Left renal pelvis (tissue), 4 donors: ENCODE measurements at regions not wholly inside any gene's neighbourhood (a gene's known extent, or its start where the extent isn't known, plus 50 kb on each side); places are given as distances from the start of the nearest gene placed in this dataset.

Experiments
- DNase-seq, 4 donors: peaks; one replicate each; pipeline ENCODE4 v3.0.0-alpha.2; 2013; ENCODE audit warnings: low read depth in 4 of 4, low spot score in 3 of 4

- DNase-seq: no peak
Observed at GRCh38 chr7:34453150-34453549, 204.9 kb upstream of the NPSR1 start.

- no peak for DNase-seq
Observed at GRCh38 chr7:34454381-34454780, 203.6 kb upstream of the NPSR1 start.

- no peak for DNase-seq
Observed at GRCh38 chr7:34457329-34457728, 200.7 kb upstream of the NPSR1 start.

- DNase-seq: no peak
Observed at GRCh38 chr7:34463830-34464229, 194.2 kb upstream of the NPSR1 start.

GRCh38 chr7:34471844-34472243 lies 186.2 kb upstream of the NPSR1 start:
- DNase-seq: no peak

- DNase-seq: no peak
Observed at GRCh38 chr7:34486371-34486770, 171.6 kb upstream of the NPSR1 start.

DNA sequence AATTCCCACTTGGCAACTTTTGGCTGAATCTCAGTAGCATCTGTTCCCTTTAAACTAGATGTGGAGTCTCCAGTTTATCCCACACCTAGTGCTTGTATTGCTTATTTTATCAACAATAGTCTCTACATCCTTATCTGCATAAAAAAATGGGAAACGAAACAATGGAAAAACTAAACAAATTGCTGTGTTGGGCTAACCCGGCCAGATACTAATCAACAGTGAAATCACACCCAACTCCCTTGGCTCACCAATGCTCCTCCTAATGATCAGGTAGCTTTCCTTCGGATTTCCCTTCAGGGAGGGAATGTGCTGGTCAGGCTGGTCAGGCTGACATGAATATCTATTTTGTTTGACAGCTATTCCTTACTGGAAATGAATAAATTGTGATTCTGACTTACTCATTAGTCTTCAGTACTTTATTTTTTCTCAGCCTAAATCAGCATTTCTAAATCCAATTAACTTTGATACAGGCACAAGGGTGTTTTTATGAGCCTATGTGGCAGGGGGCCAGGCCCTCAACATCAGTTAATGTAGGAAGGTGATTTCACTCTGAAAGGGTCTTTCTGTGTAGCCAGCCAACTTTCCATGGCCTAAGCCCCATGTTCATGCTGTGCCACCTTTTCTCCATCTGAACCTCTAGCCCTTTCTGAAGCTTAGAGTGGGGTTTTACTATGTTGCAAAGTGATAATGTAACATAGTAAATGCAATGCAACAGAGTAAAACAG lies 170.5 kb upstream of the NPSR1 start:
- DNase-seq: no peak

GRCh38 chr7:34488766-34489165 lies 169.3 kb upstream of the NPSR1 start:
- no peak for DNase-seq

DNA sequence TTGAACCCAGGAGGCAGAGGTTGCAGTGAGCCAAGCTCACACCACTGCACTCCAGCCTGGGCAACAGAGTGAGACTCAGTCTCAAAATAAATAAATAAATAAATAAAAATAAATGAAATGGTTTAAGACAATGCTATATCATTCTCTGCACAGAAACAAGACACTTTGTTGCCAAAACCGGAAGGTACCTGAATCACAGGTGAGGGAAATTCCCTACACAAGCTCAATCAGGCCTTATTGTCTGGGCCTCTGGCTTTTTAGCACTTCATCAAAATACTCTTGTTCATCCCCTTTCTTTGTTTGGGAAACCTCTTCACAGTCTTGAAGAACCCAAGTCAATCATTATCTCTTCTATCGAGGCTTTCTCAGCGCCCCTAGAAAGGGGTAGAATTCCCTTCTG lies 166.1 kb upstream of the NPSR1 start:
- no peak for DNase-seq

DNA sequence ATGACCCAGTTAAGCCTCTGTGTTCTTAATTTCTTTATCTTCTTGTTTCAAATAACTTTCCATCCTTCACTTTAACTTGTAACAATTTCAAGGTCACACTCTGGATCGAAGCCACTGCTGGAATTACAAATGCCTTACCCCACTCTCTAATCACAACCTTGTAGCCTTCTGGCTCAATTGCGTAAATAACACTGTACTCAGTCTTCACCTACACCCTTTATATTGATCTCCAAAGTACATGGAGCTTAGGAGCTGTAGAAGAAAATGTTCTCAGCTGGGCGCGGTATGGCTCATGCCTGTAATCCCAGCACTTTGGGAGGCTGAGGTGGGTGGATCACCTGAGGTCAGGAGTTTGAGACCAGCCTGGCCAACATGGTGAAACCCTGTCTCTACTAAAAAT lies 164.3 kb upstream of the NPSR1 start:
- no peak for DNase-seq

DNA sequence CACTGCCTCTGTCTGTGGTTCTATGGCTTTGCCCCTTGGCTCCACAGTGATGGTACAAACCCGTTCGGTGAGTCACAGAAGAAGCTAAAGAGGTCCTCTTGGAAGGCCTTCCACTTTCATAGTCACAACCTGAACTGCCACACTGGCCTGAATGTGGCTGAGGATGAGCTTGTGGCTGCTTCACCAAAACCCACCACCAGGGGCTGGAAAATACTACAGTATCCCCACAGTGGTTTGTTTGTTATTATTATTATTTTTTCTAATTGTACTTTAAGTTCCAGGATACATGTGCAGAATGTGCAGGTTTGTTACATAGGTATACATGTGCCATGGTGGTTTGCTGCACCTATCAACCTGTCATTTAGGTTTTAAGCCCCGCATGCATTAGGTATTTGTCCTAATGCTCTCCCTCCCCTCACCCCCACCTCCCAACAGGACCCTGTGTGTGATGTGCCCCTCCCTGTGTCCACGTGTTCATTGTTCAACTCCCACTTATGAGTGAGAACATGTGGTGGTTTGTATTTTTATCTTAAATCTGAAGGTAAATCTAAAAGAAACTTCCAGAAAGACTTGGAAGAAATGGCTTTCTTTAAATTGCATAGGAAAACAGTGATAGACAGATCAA lies 160.8 kb upstream of the NPSR1 start:
- no peak for DNase-seq

GRCh38 chr7:34501156-34501555 lies 156.9 kb upstream of the NPSR1 start:
- no peak for DNase-seq

- DNase-seq: no peak
Observed at GRCh38 chr7:34507191-34507590, 150.8 kb upstream of the NPSR1 start.

- no peak for DNase-seq
Observed at GRCh38 chr7:34523226-34523918, 134.6 kb upstream of the NPSR1 start.

- no peak for DNase-seq
Observed at GRCh38 chr7:34530259-34530658, 127.8 kb upstream of the NPSR1 start.

DNA sequence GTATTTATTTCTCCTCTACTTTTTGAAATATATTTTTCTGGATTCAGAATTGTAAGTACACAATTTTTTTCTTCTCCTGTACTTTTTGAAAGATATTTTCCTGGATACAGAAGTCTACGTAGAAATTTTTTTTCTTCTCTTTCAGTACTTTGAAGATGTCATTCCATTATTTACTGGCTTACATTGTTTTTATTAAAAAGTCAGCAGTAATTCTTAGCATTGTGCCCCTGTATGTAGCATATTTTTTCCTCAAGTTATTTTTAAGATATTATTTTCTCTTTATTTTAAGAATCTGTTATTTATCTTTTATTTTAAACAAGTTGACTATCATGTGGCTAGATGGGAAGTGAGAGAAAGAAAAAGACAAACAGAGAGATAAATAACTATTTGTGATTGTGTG lies 119.0 kb upstream of the NPSR1 start:
- DNase-seq: no peak

- DNase-seq: no peak
Observed at GRCh38 chr7:34544621-34545020, 113.4 kb upstream of the NPSR1 start.

- DNase-seq: no peak
Observed at GRCh38 chr7:34550996-34551395, 107.0 kb upstream of the NPSR1 start.

DNA sequence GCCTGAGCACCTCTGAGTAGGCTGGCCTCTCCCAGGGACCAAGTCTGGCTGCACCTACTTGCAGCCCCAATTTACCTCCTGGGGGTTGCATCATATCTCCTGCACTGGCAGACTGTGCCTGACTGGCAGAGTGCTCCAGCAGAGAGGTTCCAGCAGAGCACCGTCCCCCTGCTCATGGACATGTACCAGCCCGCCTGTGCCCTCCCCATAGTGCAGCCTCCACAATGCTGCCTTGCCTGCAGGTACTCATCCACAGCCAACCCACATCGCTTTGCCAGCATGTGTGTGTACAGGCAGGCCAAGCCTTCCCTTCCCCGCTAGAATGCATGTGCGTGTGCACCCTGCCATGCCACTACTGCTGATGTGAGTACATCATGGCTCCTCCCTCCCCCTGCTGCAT lies 105.5 kb upstream of the NPSR1 start:
- no peak for DNase-seq

DNA sequence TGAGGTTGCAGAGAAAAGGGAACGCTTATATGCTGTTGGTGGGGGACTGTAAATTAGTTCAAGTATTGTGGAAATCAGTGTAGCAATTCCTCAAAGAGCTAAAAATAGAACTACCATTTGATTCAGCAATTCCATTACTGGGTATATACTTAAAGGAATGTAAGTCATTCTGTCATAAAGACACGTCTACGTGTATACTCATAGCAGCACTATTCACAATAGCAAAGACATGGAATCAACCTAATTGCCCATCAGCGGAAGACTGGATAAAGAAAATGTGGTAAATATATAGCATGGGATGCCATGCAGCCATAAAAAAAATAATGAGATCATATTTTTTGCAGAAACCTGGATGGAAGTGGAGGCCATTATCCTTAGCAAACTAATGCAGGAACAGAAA lies 100.0 kb upstream of the NPSR1 start:
- DNase-seq: no peak

DNA sequence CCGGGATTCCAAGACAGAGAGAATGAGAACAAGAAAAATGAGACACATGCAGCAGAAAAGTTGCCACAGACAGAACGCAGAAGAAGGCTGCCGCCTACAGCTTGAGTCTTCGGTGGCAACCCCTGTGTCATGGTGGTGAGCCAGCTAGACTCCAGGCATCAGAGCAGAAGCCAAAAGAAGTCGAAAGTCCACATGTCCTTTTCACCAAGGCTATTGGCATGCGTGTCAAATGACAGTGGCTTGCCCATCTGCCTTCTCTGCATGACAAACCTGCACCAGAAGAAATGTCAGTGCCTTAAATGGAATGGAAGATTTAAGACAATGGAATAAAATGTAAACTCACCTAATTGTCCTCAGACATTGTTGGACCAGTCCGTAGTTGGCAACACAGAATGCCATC lies 93.9 kb upstream of the NPSR1 start:
- DNase-seq: no peak

- DNase-seq: no peak
Observed at GRCh38 chr7:34567906-34568305, 90.1 kb upstream of the NPSR1 start.
